Memory B cell (primary cell): ENCODE measurements at regions not wholly inside any gene's neighbourhood (a gene's known extent, or its start where the extent isn't known, plus 50 kb on each side); places are given as distances from the start of the nearest gene placed in this dataset.

ENCODE experiments used
- ATAC-seq: fragments of 150-1000 bp; cut with Tn5 transposase; 2 replicates; pipeline ENCODE4 v1.10.0; 2021; ENCODE audit warnings: low read depth, mild to moderate bottlenecking, moderate library complexity
- DNase-seq, 2 donors: peaks; one replicate each; pipeline ENCODE4 v3.0.0; 2022; ENCODE audit warnings: low spot score in 2 of 2
- H3K27ac Mint-ChIP-seq: one replicate; pipeline ENCODE4 v1.8.0; 2022; ENCODE audit warnings: mild to moderate bottlenecking, moderate library complexity, mixed read lengths
- H3K27me3 Mint-ChIP-seq: one replicate; pipeline ENCODE4 v1.8.0; 2022; ENCODE audit warnings: mixed read lengths
- H3K36me3 Mint-ChIP-seq: one replicate; pipeline ENCODE4 v1.8.0; 2022; ENCODE audit warnings: mild to moderate bottlenecking, mixed read lengths
- H3K4me1 Mint-ChIP-seq: one replicate; pipeline ENCODE4 v1.8.0; 2022; ENCODE audit warnings: mixed read lengths
- H3K4me3 Mint-ChIP-seq: one replicate; pipeline ENCODE4 v1.8.0; 2022; ENCODE audit warnings: mild to moderate bottlenecking, moderate library complexity, mixed read lengths
- H3K9me3 Mint-ChIP-seq: one replicate; pipeline ENCODE4 v1.8.0; 2022; ENCODE audit warnings: mixed read lengths

DNA sequence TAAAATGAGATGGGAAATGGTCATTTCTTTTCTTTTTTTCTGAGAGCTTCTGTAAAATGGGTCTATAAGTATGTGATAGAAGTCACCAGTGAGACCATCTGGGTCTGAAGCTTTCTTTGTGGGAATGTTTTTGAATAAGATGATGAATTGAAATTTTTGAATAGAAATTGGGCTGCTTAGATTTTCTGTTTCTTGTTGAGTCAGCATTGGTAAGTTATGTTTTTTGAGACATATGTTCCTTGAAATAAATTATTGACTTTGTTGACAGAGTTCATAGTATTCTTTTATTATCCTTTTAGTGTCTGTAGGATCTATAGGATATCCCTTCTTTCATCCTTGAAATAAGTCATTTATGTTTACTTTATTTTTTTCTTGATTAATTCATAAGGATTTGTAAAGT lies 208.1 kb downstream of the OPA1 start:
- DNase-seq (no peak), ATAC-seq (no peak)
- Mint-ChIP-seq H3K27ac (no peak overlapping the region), H3K9me3 (no peaks in the 10 kb centered on the region), H3K27me3 (peaks cover 4% of the 10 kb centered on the region), H3K4me1 (no peaks in the 10 kb centered on the region), H3K4me3 (no peak overlapping the region), H3K36me3 (no peaks in the 10 kb centered on the region)

- ATAC-seq (no peak), DNase-seq (no peak)
- Mint-ChIP-seq H3K4me1 (no peaks in the 10 kb centered on the region), H3K4me3 (no peak overlapping the region), H3K27me3 (peaks cover 3% of the 10 kb centered on the region), H3K36me3 (no peaks in the 10 kb centered on the region), H3K9me3 (no peaks in the 10 kb centered on the region), H3K27ac (no peak overlapping the region)
Measured at GRCh38 chr3:193803288-193803687, 210.3 kb downstream of the OPA1 start.

DNA sequence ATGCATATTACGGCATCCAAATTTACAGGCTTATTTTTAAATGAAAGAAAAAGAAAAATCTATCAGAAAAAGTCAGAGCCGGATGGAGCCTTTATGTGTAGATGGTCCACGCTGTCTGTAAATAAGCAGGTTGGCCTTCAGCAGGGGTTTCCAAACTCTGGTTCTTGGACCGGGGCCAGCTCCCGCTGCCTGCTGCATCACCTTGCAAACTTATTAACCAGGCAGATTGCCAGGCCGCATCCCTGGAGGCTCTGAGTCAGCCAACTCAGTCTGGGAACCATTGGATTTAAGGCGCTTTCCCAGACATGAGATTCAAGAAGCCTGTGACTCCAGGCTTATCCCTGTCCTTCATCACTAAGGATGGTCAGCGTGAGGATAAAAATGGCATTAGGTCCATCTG lies 212.4 kb downstream of the OPA1 start:
- Mint-ChIP-seq H3K9me3 (no peaks in the 10 kb centered on the region), H3K27ac (no peak overlapping the region), H3K4me1 (no peaks in the 10 kb centered on the region), H3K36me3 (no peaks in the 10 kb centered on the region), H3K27me3 (peaks cover 3% of the 10 kb centered on the region), H3K4me3 (no peak overlapping the region)
- ATAC-seq (no peak), DNase-seq (no peak)

DNA sequence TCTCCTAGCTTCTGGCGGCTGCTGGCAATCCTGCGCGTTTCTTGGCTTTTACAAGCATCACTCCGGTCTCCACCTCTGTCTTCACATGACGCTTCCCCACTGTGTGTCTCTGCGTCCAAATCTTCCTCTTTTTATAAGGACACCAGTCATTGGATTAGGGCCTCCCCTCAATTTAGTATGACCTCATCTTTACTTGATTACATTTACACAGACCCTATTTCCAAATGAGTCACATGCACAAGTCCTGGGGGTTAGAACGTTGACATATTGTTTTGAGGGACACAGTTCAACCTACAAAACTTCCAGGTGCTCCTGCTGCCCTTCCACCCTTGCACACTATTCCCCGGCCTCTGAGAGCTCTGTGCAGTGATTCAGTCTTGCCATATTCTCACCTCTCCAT lies 215.3 kb downstream of the OPA1 start:
- no peaks in the 10 kb centered on the region for H3K9me3 Mint-ChIP-seq
- ATAC-seq (no peak), DNase-seq (no peak)
- no peaks in the 10 kb centered on the region for H3K36me3 Mint-ChIP-seq
- H3K4me3 Mint-ChIP-seq = no peak overlapping the region
- H3K27me3 Mint-ChIP-seq = peaks cover 1% of the 10 kb centered on the region
- no peak overlapping the region for H3K27ac Mint-ChIP-seq
- peaks cover 3% of the 10 kb centered on the region for H3K4me1 Mint-ChIP-seq

- H3K36me3 Mint-ChIP-seq = no peaks in the 10 kb centered on the region
- H3K4me3 Mint-ChIP-seq = no peak overlapping the region
- ATAC-seq (no peak), DNase-seq (no peak)
- peaks cover 3% of the 10 kb centered on the region for H3K4me1 Mint-ChIP-seq
- no peaks in the 10 kb centered on the region for H3K9me3 Mint-ChIP-seq
- no peak overlapping the region for H3K27ac Mint-ChIP-seq
- no peaks in the 10 kb centered on the region for H3K27me3 Mint-ChIP-seq
Measured at GRCh38 chr3:193809106-193809505, 216.1 kb downstream of the OPA1 start.

- Mint-ChIP-seq H3K27ac (no peak overlapping the region), H3K27me3 (peaks cover 4% of the 10 kb centered on the region), H3K36me3 (no peaks in the 10 kb centered on the region), H3K4me3 (no peak overlapping the region), H3K4me1 (peaks cover 3% of the 10 kb centered on the region), H3K9me3 (no peaks in the 10 kb centered on the region)
- DNase-seq (no peak), ATAC-seq (no peak)
Measured at GRCh38 chr3:193812078-193812725, 219.2 kb downstream of the OPA1 start.

DNA sequence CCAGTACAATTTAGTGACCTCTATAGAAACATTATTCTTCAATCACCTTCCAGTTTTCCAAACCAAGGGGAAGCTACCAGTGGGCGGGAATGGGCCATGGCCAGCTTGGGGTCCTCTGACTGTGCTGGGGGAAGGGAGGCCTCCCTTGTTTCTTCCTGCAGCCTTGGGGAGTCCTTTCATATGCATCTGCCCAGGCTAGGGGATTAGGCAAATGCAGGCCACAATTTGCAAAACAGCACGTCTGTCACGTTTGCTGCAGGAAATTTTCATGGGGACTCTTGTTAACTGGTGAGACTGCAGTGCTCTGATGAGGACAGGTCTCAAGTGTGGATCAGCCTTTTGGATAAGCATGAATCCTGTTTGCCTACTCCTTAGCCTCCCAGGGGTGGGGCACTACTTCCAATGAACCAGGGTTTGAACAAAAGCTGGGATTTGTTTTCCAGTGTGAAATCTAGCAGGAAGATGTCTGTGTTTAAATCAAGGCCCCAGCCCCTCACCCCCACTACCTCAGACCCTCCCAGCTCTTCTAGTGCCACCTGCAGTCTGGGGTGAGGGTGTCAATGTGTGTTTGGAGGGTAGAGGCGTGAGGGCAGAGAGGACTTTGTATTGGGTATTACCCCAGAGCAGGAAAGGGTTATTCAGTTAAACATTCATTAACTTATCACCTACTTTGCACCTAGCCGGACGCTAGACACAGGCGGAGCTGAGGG lies 219.9 kb downstream of the OPA1 start:
- Mint-ChIP-seq H3K4me1 (peaks cover 3% of the 10 kb centered on the region), H3K27me3 (peaks cover 4% of the 10 kb centered on the region), H3K9me3 (no peaks in the 10 kb centered on the region), H3K4me3 (no peak overlapping the region), H3K27ac (no peak overlapping the region), H3K36me3 (no peaks in the 10 kb centered on the region)
- no peak for ATAC-seq
- DNase-seq = no peak

- Mint-ChIP-seq H3K4me1 (peaks cover 3% of the 10 kb centered on the region), H3K36me3 (no peaks in the 10 kb centered on the region), H3K4me3 (no peak overlapping the region), H3K27me3 (peaks cover 4% of the 10 kb centered on the region), H3K27ac (no peak overlapping the region), H3K9me3 (no peaks in the 10 kb centered on the region)
- ATAC-seq = no peak
- DNase-seq = no peak
Measured at GRCh38 chr3:193813501-193813830, 220.5 kb downstream of the OPA1 start.

DNA sequence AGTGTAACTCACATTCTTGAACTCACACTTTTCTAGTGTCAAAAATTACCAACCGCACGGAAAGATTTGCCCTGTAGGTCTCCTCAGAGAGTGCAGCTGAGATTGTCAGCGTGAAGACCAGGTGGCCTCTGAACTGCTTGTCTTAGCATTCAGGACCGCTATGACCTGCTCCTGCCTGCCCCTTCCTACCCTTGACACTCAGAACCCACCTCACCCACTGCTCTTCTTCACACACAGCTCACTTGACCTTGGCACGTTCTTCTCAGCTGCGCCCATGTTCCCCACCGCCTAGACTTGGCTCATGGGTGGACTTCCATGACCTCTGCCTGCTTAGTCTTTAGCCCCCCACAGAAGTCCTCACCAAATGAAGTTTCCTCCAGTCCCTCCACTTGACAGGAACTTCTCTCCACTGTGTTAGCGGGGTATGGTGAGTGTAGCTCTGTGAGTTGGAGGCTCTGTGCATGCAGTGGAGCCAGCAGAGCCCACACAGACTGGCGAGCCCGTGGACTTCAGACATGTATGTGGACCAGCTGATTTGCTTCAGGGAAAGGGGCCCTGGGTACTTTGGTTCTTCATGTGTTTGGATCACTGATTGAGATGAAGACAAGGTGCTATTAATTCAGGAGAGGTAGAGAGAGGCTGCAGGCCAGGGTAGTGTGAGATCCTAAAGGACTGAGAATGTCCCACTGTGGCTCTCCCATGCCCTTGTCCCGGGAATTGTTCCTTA lies 221.3 kb downstream of the OPA1 start:
- ATAC-seq (no peak), DNase-seq (no peak)
- H3K36me3 Mint-ChIP-seq = no peaks in the 10 kb centered on the region
- no peak overlapping the region for H3K4me3 Mint-ChIP-seq
- peaks cover 4% of the 10 kb centered on the region for H3K27me3 Mint-ChIP-seq
- H3K27ac Mint-ChIP-seq = no peak overlapping the region
- H3K4me1 Mint-ChIP-seq = peaks cover 3% of the 10 kb centered on the region
- H3K9me3 Mint-ChIP-seq = no peaks in the 10 kb centered on the region

DNA sequence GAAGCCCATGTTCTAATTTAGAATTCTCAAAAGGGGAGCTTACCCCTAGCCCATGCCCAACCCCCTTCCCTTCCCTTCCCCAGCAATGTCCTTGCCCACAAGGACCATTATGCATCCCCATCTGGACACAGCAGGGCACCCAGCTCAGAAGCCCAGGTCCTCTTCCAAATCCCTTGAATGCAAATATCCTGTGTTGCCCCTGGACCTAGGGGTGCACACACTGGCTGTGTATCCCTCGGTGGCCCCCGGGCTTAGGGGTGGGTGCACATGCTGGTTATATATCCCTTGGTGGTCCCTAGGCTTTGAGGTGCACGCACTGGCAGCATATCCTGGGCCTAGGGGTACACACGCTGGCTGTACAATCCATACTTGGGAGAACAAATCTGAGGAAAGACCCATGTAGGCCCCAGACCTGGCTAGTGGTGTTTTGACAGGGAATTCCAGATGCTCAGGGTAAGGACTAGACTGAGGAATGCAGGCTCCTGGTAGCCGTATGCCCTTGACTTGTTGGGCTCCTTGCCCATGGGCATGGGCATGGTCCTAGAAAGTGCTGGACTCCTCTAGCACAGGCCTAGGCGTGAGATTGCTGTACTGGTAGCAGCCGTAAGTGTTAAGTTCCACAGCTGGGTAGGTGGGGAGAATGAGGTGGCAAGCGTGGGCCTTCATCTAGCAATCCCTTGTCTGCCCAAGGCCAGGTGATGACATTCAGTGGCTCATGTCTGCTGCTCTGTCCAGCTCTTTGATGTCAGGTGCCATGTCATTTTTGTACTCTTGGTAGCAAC lies 222.4 kb downstream of the OPA1 start:
- peaks cover 4% of the 10 kb centered on the region for H3K27me3 Mint-ChIP-seq
- no peaks in the 10 kb centered on the region for H3K9me3 Mint-ChIP-seq
- peaks cover 3% of the 10 kb centered on the region for H3K4me1 Mint-ChIP-seq
- no peaks in the 10 kb centered on the region for H3K36me3 Mint-ChIP-seq
- H3K4me3 Mint-ChIP-seq = no peak overlapping the region
- DNase-seq = no peak
- no peak for ATAC-seq
- no peak overlapping the region for H3K27ac Mint-ChIP-seq

- no peak overlapping the region for H3K4me3 Mint-ChIP-seq
- peaks cover 4% of the 10 kb centered on the region for H3K27me3 Mint-ChIP-seq
- no peak for ATAC-seq
- no peaks in the 10 kb centered on the region for H3K36me3 Mint-ChIP-seq
- no peak for DNase-seq
- H3K27ac Mint-ChIP-seq = no peak overlapping the region
- no peaks in the 10 kb centered on the region for H3K9me3 Mint-ChIP-seq
- peaks cover 4% of the 10 kb centered on the region for H3K4me1 Mint-ChIP-seq
Measured at GRCh38 chr3:193816028-193816395, 223.0 kb downstream of the OPA1 start.

GRCh38 chr3:193816656-193817311 lies 223.8 kb downstream of the OPA1 start:
- DNase-seq (no peak), ATAC-seq (no peak)
- Mint-ChIP-seq H3K9me3 (no peaks in the 10 kb centered on the region), H3K36me3 (no peaks in the 10 kb centered on the region), H3K27ac (no peak overlapping the region), H3K4me3 (no peak overlapping the region), H3K27me3 (peaks cover 4% of the 10 kb centered on the region), H3K4me1 (peaks cover 6% of the 10 kb centered on the region)

- H3K9me3 Mint-ChIP-seq = peaks cover 1% of the 10 kb centered on the region
- H3K4me1 Mint-ChIP-seq = peaks cover 3% of the 10 kb centered on the region
- peaks cover 1% of the 10 kb centered on the region for H3K27me3 Mint-ChIP-seq
- DNase-seq (no peak), ATAC-seq (no peak)
- no peaks in the 10 kb centered on the region for H3K36me3 Mint-ChIP-seq
- H3K4me3 Mint-ChIP-seq = no peak overlapping the region
- no peak overlapping the region for H3K27ac Mint-ChIP-seq
Measured at GRCh38 chr3:193819117-193820010, 226.4 kb downstream of the OPA1 start.
